ENCODE measurements at regions not wholly inside any gene's neighbourhood (a gene's known extent, or its start where the extent isn't known, plus 50 kb on each side); places are given as distances from the start of the nearest gene placed in this dataset.
"Not testable (repeated sequence)": the region's sequence is repeated elsewhere in the genome, so short reads cannot be mapped to it uniquely, and the experiment has no call there.

- not testable (repeated sequence) for DNase-seq
Measured at GRCh38 chr1:185538309-185538898, 195.8 kb upstream of the HMCN1 start.

DNA sequence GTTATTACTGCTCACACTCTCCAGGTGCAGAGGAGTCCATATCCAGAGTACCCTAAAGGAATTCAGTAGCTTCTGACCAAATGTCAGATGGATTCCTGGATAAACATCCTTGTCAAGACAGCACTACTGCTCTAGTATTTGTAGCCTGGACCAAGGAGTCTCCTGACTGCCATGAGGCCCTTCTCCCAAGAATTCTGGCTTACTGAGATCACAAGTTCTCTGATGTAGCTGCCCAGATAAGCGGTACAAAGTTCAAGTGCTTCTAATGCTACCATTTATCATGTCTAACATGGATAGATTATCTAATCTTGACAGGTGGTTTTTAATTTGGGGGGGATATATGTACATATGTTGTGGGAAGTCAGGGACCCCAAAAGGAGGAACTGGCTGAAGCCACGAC lies 196.6 kb upstream of the HMCN1 start:
- no peak for DNase-seq

- DNase-seq = no peak
Measured at GRCh38 chr1:185536165-185536920, 197.8 kb upstream of the HMCN1 start.

DNA sequence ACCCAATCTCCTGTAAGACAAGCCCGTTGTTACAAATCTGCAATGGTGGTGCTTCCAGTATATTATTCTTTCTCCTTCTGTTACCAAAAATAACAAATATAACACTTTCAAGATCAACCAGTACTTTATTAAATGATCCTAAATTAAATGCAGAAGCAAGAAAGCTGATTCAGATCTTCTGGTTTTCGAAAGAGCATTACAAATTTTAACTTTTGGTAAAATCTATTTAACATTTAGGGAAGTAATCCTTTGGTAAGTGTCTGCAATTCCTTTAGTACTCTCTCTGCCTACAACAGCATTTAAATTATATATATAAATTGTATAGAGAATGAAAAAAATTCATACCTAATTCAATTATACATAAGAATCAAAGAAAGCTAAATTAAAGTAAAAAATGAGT lies 198.6 kb upstream of the HMCN1 start:
- no peak for DNase-seq

DNA sequence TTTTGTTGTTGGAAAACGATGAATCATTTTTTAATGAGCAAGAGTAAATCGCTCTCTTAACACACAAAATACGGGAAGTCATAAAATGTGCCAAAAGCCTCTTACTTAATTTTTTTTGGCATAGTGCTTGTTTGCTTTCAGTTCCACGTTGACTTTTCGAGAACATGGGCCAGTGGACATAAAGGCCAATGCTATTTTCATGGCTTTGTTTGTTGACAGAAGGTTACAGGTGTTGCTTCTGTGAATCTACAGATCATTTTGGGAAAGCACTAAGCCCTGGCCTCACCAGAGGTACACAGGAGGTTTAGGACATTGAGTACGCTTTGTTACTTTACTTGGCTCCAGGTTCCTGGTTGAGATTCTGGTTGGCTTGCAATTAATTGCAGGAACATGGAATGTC lies 199.4 kb upstream of the HMCN1 start:
- no peak for DNase-seq

GRCh38 chr1:185533596-185533995 lies 200.6 kb upstream of the HMCN1 start:
- no peak for DNase-seq

- DNase-seq = no peak
Measured at GRCh38 chr1:185532856-185533255, 201.3 kb upstream of the HMCN1 start.

DNA sequence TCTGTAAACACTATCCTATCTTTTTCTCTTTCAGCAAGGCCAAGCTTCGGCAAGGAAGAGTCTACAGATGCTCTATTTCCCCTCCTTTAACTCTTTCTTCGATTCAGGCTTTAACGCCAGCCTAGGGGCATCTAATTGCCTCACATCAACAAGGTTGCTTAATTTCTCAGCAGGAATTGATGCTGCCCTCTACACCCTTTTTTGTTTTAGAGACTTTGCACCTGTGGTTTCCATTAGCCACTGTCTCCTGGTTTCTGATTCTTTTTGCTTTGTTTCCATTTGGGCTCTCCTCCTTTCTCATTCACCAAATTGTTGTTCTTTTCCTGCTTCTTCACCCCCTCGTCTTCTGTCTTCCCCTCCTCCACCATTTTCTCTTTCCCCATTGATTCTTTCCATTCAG lies 202.4 kb upstream of the HMCN1 start:
- DNase-seq = no peak

GRCh38 chr1:185530215-185530614 lies 204.0 kb upstream of the HMCN1 start:
- no peak for DNase-seq

- no peak for DNase-seq
Measured at GRCh38 chr1:185529673-185530072, 204.5 kb upstream of the HMCN1 start.

DNA sequence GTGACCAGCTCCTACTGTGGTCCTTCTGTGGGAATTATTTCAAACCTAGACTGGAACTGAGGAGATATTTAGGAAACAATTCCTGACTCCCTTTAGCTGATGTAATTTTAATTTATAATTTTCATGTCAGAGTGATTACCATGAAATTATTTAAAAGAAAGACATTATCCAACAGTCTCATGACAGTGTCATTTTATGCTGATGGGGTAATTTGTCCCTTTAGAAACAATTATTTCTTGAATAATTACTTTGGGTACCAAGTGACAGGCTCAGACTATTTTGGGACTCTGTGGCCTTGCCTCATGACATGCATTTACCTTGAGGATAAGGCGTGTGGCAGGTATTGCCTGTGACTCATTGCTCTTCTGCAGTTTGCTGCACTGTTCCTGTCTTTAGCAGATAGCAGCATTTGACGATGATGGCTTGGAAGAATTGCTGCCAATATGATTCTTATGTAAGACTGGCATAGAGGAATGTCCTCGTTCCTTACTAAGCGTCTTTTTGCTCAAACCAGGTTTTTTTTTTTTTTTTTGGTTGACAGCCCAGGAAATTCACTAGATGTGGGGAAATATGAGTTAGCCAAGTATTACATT lies 206.0 kb upstream of the HMCN1 start:
- DNase-seq = no peak

DNA sequence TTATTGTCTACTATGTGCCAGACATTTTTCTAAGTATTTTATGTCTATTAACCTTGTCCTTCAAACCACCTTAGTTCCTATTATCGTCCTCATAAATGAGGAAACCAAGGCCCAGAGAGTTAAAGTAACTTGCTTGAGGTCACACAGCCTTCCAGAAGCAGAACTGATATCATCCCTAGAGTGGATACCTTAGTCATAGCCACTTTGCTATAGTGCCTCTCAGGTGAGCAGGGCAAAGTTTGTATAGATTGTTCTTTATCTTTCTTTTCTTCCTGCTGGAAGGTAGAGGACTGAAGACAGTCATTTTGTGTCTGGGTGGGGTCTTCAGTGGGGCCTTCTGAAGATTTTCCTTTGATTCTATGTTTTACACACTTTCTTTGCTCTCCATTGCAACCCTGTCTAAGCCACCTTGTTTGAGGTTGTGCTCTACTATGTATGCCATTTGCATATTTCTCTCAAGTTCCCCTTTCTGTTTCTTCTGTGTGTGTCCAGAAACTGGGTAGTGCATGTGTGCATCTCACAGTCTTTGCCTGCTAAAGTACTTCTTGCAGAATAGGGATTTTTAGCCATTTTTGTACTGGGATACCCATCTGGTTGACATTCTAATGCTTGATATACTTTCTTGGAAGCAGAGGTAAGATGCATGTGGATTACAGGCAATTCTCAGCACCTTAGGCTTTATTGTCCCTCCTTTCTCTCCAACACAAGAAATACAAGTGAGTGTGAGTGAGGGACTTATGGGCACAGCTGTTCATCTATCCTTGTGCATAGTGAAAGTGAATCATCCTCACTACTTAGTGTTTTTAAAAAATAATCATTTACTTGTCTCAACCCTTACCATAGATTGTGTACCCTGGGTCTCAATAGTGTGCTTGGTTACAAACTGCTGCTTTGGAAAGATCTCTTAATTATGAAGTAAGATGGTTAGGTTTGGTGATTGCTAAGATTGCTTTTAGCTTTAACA lies 207.6 kb upstream of the HMCN1 start:
- DNase-seq = no peak

- no peak for DNase-seq
Measured at GRCh38 chr1:185520188-185520920, 203.3 kb upstream of the IVNS1ABP start.

GRCh38 chr1:185517808-185518419 lies 200.9 kb upstream of the IVNS1ABP start:
- no peak for DNase-seq

DNA sequence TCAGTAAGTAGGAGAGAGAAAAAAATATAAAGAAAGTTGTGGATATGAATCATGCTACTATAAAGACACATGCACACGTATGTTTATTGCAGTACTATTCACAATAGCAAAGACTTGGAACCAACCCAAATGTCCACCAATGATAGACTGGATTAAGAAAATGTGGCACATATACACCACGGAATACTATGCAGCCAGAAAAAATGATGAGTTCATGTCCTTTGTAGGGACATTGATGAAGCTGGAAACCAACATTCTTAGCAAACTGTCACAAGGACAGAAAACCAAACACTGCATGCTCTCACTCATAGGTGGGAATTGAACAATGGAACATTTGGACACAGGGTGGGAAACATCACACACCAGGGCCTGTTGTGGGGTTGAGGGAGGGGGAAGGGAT lies 200.3 kb upstream of the IVNS1ABP start:
- DNase-seq = not testable (repeated sequence)

- DNase-seq = no peak
Measured at GRCh38 chr1:185515696-185516095, 198.7 kb upstream of the IVNS1ABP start.

DNA sequence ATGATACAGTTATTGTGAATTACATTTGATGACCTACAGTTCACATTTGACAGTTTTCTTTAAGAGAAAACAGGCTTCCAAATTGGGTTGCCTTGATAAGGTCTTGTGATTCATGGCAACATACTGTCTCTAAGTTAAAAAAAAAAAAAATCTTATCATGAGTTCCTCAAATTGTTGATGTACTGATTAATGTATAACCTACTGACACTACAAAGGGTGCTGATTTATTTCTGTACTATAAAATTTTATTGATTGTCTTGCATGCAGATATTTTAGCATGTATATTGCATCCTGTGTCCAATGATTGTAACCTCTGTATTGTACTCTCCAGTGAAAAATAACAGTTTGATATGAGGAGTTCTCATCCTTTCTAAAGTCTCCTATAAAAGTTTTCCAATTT lies 197.3 kb upstream of the IVNS1ABP start:
- DNase-seq = no peak

GRCh38 chr1:185512442-185512841 lies 195.4 kb upstream of the IVNS1ABP start:
- DNase-seq = no peak

DNA sequence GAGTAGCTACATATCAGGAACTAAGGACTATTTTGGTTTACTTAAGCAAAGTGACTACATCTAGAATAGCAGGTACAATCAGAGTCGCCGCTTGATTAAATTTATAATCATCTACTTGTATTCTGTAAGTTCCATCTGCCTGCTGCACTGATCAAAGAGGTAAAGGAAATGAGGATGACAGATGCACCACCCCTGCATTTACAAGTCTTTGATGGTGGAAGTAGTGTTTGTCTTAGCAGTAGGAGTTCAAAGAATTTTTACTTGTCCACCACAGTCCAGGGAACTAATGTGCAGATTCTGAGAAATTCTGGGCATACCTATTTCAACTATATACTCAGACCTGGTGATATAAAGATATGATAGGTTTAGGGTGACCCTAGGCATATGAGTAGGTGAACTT lies 184.1 kb upstream of the IVNS1ABP start:
- no peak for DNase-seq

GRCh38 chr1:185500001-185500626 lies 183.1 kb upstream of the IVNS1ABP start:
- no peak for DNase-seq

DNA sequence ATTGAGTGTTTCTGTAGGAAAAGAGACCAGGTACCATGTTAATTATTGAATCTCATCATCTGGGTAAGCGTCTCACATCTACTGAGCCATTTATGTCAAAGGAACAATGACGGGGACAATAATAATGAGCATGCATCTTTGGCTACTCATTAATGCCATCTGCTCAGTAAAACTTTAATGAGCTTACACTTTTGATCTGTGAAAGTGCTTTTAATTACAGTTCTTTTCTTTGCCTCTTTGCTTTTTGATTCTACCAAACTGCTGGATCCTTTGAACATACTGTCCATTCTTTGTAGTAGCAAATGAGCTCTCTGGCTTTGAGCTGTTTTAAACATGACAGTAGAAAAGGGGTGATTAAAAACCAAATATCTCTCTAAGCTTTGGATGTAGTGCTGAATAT lies 181.2 kb upstream of the IVNS1ABP start:
- DNase-seq = no peak

- no peak for DNase-seq
Measured at GRCh38 chr1:185497177-185497576, 180.1 kb upstream of the IVNS1ABP start.
